GM12878 (cell line): ENCODE measurements at regions not wholly inside any gene's neighbourhood (a gene's known extent, or its start where the extent isn't known, plus 50 kb on each side); places are given as distances from the start of the nearest gene placed in this dataset.

Source experiments
- ATAC-seq: fragments of 200-7000 bp; cut with Tn5 transposase; 3 replicates; pipeline ENCODE4 v1.9.1; 2020; ENCODE audit warnings: mild to moderate bottlenecking, moderate library complexity
- BruUV-seq: library from RNA; stranded (reverse); fragments of 400-500 nt; replicated peaks from 2 replicates; lab custom pipeline; 2021; lab: Mats Ljungman, UMichigan
- CTCF ChIA-PET: fragments of 300-600 bp; sonication (Branson Sonifier 250); formaldehyde crosslinking; extraction: SDS; loops from one replicate; lab custom pipeline; 2021; ENCODE audit warnings: inconsistent platforms; lab: Yijun Ruan, JAX
- POLR2A ChIA-PET: fragments of 350-600 bp; formaldehyde crosslinking; extraction: SDS; loops from one replicate; lab custom pipeline; 2021; ENCODE audit warnings: inconsistent platforms; lab: Charles Lee
- RAD21 ChIA-PET: fragments of 300-600 bp; sonication (Branson Sonifier 250); formaldehyde crosslinking; loops from one replicate; lab custom pipeline; 2023; ENCODE audit warnings: antibody characterized with exemption; ENCODE audit not compliant: unreplicated experiment; lab: Charles Lee
- SMC1A ChIA-PET: fragments of 300-600 bp; sonication (Branson Sonifier 250); formaldehyde crosslinking; loops from one replicate; lab custom pipeline; 2023; ENCODE audit not compliant: unreplicated experiment, uncharacterized antibody; lab: Charles Lee
- DNase-seq: peaks from one replicate; pipeline ENCODE4 v3.0.0-alpha.2; 2011; ENCODE audit warnings: low read depth, low spot score
- FAIRE-seq: peaks from 3 replicates; lab custom pipeline; 2011; peaks lifted over from hg19 to GRCh38; lab: Jason Lieb, UNC
- H2AFZ ChIP-seq: 2 replicates; pipeline ENCODE4 v1.6.0; 2011; ENCODE audit warnings: low read depth, low read length, control low read depth; ENCODE audit not compliant: control insufficient read depth
- H3K27ac ChIP-seq: 2 replicates; pipeline ENCODE4 v1.5.1; 2011; ENCODE audit warnings: control low read depth; ENCODE audit not compliant: control insufficient read depth, insufficient read depth
- H3K27me3 ChIP-seq, 2 experiments: replicated peaks in 1 of 2; 2 replicates each; pipeline versions ENCODE4 v1.6.0 to v1.6.1; 2011; ENCODE audit warnings: low read length in 1 of 2; ENCODE audit not compliant: control insufficient read depth in 2 of 2, insufficient read depth in 2 of 2
- H3K36me3 ChIP-seq, 2 experiments: 2 replicates each; pipeline ENCODE4 v1.5.1; 2011; ENCODE audit warnings: low read length in 1 of 2; ENCODE audit not compliant: control insufficient read depth in 2 of 2, insufficient read depth in 2 of 2
- H3K4me1 ChIP-seq: 2 replicates; pipeline ENCODE4 v1.6.1; 2011; ENCODE audit warnings: mild to moderate bottlenecking, low read length, moderate library complexity, mixed read lengths; ENCODE audit not compliant: control insufficient read depth, insufficient read depth
- H3K4me2 ChIP-seq: 2 replicates; pipeline ENCODE4 v1.6.0; 2011; ENCODE audit warnings: control low read depth; ENCODE audit not compliant: control insufficient read depth, insufficient read depth
- H3K4me3 ChIP-seq: fragments of 200-600 bp; sonication (generic); 2 replicates; pipeline ENCODE4 v1.5.1; 2016
- H3K79me2 ChIP-seq: 2 replicates; pipeline ENCODE4 v1.6.0; 2011; ENCODE audit warnings: low read length; ENCODE audit not compliant: control insufficient read depth, insufficient read depth
- H3K9ac ChIP-seq: 2 replicates; pipeline ENCODE4 v1.8.0; 2011; ENCODE audit warnings: low read length, control low read depth, mixed read lengths; ENCODE audit not compliant: control insufficient read depth, insufficient read depth
- H3K9me3 ChIP-seq: replicated peaks from 3 replicates; pipeline ENCODE4 v1.5.1; 2011; ENCODE audit warnings: mild to moderate bottlenecking, low read length; ENCODE audit not compliant: control insufficient read depth, insufficient read depth
- H4K20me1 ChIP-seq: 2 replicates; pipeline ENCODE4 v1.6.0; 2011; ENCODE audit not compliant: control insufficient read depth, insufficient read depth
- BCL11A ChIP-seq: IDR thresholded peaks from 2 replicates; pipeline ENCODE4 v1.6.1; 2011; ENCODE audit warnings: low read depth, low read length
- BRCA1 ChIP-seq: IDR thresholded peaks from 2 replicates; pipeline ENCODE4 v1.6.1; 2011; ENCODE audit warnings: low read depth, low read length, improper control_type of control experiment
- CBFB ChIP-seq: IDR thresholded peaks from 2 replicates; pipeline ENCODE4 v1.6.1; 2016; ENCODE audit warnings: antibody characterized with exemption, low read depth
- GABPA ChIP-seq: IDR thresholded peaks from 2 replicates; pipeline ENCODE4 v1.6.1; 2014; ENCODE audit warnings: antibody characterized with exemption, low read depth, mild to moderate bottlenecking, inconsistent platforms
- GATAD2B ChIP-seq: fragments of 450-650 bp; conservative IDR thresholded peaks from 2 replicates; pipeline ENCODE4 v1.6.1; 2017; ENCODE audit warnings: low read depth, mild to moderate bottlenecking, moderate library complexity
- MEF2B ChIP-seq: fragments of 450-650 bp; IDR thresholded peaks from 2 replicates; pipeline ENCODE4 v1.6.1; 2018; ENCODE audit warnings: mild to moderate bottlenecking, moderate library complexity; ENCODE audit not compliant: partially characterized antibody, poor library complexity, severe bottlenecking
- PAX8 ChIP-seq: fragments of 450-650 bp; IDR thresholded peaks from 2 replicates; pipeline ENCODE4 v1.6.1; 2017; ENCODE audit warnings: mild to moderate bottlenecking, moderate library complexity
- RB1 ChIP-seq: fragments of 450-650 bp; formaldehyde crosslinking; IDR thresholded peaks from 2 replicates; pipeline ENCODE4 v1.6.1; 2017; ENCODE audit warnings: mild to moderate bottlenecking, borderline replicate concordance
- RFX5 ChIP-seq: IDR thresholded peaks from 2 replicates; pipeline ENCODE4 v1.6.1; 2011; ENCODE audit warnings: low read depth, low read length, improper control_type of control experiment
- ZNF274 ChIP-seq: IDR thresholded peaks from one replicate; pipeline ENCODE4 v1.8.0; 2011; ENCODE audit not compliant: insufficient read length, insufficient read depth
- WGBS: methylation state at CpG from one replicate; pipeline ENCODE4 v1.1.6; 2016; ENCODE audit warnings: low lambda C conversion rate; ENCODE audit not compliant: insufficient replicate concordance, insufficient coverage; ENCODE audit errors: missing lambda C conversion rate; 5-methylcytosine and 5-hydroxymethylcytosine counted together
- in situ Hi-C: fragments of 300-500 bp; cut with MboI; formaldehyde crosslinking; loops from 9 replicates; pipeline ENCODE4 v1.14.3; 2018; ENCODE audit warnings: mixed read lengths
- intact Hi-C: fragments of 100-400 bp; cut with micrococcal nuclease; formaldehyde crosslinking; loops from one replicate; pipeline ENCODE4 v1.14.2; 2022; ENCODE audit not compliant: unreplicated experiment

DNA sequence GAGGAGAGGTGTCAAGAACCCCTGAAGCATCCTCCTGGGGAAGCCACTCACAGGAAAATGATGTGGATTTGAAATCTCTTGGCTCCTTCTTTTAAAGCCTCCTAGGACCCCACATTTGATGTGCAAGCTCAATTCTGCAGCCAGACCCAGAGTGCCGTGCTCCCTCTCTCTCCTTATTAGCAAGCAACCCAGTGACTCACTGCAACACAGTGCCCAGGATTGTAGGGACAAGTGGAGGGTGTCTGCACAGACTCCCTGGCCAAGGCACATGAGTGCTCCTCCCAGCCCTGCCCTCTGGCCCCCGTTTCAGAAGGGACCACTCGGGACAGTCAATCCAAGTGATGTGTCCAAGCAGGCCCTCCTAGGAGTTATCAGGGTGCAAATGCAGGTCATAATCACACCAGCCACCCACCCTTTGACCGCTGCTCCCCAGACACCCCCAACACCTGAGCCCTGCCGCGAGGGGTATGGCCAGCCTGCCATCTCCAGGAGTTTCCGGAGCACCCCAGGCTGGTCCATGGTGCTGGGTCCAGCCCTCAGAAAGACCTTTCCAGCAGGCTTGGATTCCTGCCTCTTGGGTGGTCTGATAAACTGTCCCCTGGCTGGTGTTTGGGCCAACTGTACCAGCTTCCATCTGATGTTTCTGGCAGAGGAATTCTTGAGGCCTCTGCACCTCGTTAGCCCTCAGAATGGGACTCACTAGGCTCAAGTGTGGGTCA is 54.5 kb upstream of the CXCL12 start:
- BruUV-seq = no TSS peak
- TF ChIP-seq GATAD2B = no peak
- Histone ChIP-seq H3K27me3 (no peaks in the 10 kb centered on the region), H3K36me3 (no peaks in the 10 kb centered on the region), H3K9me3 (no peaks in the 10 kb centered on the region), H3K4me1 (no peaks in the 10 kb centered on the region), H3K4me2 (no peak overlapping the region), H4K20me1 (no peaks in the 10 kb centered on the region), H2AFZ (no peak overlapping the region), H3K4me3 (no peak overlapping the region), H3K27ac (no peak overlapping the region), H3K79me2 (no peaks in the 10 kb centered on the region), H3K9ac (no peak overlapping the region)
- CTCF ChIA-PET = interaction anchor here (0.6 kb wide), 1 partner anchor 347 kb away, joined by 3 read pairs; no protein-coding TSS in a partner anchor
- WGBS = 15% methylated on average over 8 of the region's 8 CpGs
- POLR2A ChIA-PET = no interaction called here
- ATAC-seq (no peak), DNase-seq (no peak), FAIRE-seq (no peak)
- RAD21 ChIA-PET = no interaction called here
- intact Hi-C loops (no loop called here), in situ Hi-C loops (no loop called here)
- SMC1A ChIA-PET = no interaction called here

GRCh38 chr10:44439958-44440244 is 55.0 kb upstream of the CXCL12 start:
- Histone ChIP-seq H4K20me1 (no peaks in the 10 kb centered on the region), H3K9me3 (no peaks in the 10 kb centered on the region; the same call in 2 of the 3 replicates), H2AFZ (no peak overlapping the region), H3K4me1 (no peaks in the 10 kb centered on the region), H3K27me3 (no peaks in the 10 kb centered on the region), H3K4me3 (no peak overlapping the region), H3K4me2 (no peak overlapping the region), H3K79me2 (no peaks in the 10 kb centered on the region), H3K36me3 (no peaks in the 10 kb centered on the region), H3K9ac (no peak overlapping the region), H3K27ac (no peak overlapping the region)
- WGBS = 2% methylated on average over 5 of the region's 5 CpGs
- FAIRE-seq = no peak
- in situ Hi-C loops = no loop called here
- TF ChIP-seq GABPA = no peak
- no peak for TF ChIP-seq RFX5
- TF ChIP-seq ZNF274 = no peak
- TF ChIP-seq RB1 = no peak
- no peak for TF ChIP-seq BRCA1
- no peak for TF ChIP-seq CBFB
- no peak for TF ChIP-seq MEF2B
- TF ChIP-seq PAX8 = no peak
- TF ChIP-seq BCL11A = no peak
- no peak for ATAC-seq
- ChIA-PET RAD21 (no interaction called here), CTCF (interaction anchor here (0.6 kb wide), 1 partner anchor 348 kb away, joined by 3 read pairs; no protein-coding TSS in a partner anchor), POLR2A (no interaction called here), SMC1A (no interaction called here)
- no peak for DNase-seq
- BruUV-seq = no TSS peak
- intact Hi-C loops = no loop called here
